ENCODE measurements at regions not wholly inside any gene's neighbourhood (a gene's known extent, or its start where the extent isn't known, plus 50 kb on each side); places are given as distances from the start of the nearest gene placed in this dataset.

GRCh38 chr12:75954041-75954440 is 77.5 kb downstream of the PHLDA1 start:
- TF ChIP-seq TAF1 (IDR thresholded peaks at IDR 0.05; ENCODE audit: low read depth) (no peak), RAD21 (IDR thresholded peaks at IDR 0.05; ENCODE audit: low read depth) (no peak), CREB1 (IDR thresholded peaks at IDR 0.05; ENCODE audit: low read depth) (no peak), EP300 (IDR thresholded peaks at IDR 0.05; ENCODE audit: borderline replicate concordance) (no peak), NFIC (IDR thresholded peaks at IDR 0.05) (no peak), EGR1 (IDR thresholded peaks at IDR 0.05) (no peak), REST (IDR thresholded peaks at IDR 0.05; ENCODE audit: low read depth) (no peak), YY1 (IDR thresholded peaks at IDR 0.05; ENCODE audit: low read depth) (no peak)

GRCh38 chr12:75953312-75953906 is 78.2 kb downstream of the PHLDA1 start:
- TF ChIP-seq ZBTB7A (IDR thresholded peaks at IDR 0.05; ENCODE audit: low read depth) = no peak
- no peak for TF ChIP-seq EP300 (IDR thresholded peaks at IDR 0.05; ENCODE audit: borderline replicate concordance)
- no peak for TF ChIP-seq FOXM1 (IDR thresholded peaks at IDR 0.05; ENCODE audit: borderline replicate concordance, low read depth)
- TF ChIP-seq CEBPB (IDR thresholded peaks at IDR 0.05) = no peak
- TF ChIP-seq EGR1 (IDR thresholded peaks at IDR 0.05) = no peak
- TF ChIP-seq MAX (IDR thresholded peaks at IDR 0.05) = no peak
- TF ChIP-seq YY1 (IDR thresholded peaks at IDR 0.05; ENCODE audit: low read depth) = no peak
- TF ChIP-seq TEAD4 (IDR thresholded peaks at IDR 0.05) = no peak
- no peak for TF ChIP-seq TAF1 (IDR thresholded peaks at IDR 0.05; ENCODE audit: low read depth)

- no peak for TF ChIP-seq YY1 (IDR thresholded peaks at IDR 0.05; ENCODE audit: low read depth)
- TF ChIP-seq EP300 (IDR thresholded peaks at IDR 0.05; ENCODE audit: borderline replicate concordance) = no peak
- no peak for TF ChIP-seq MAX (IDR thresholded peaks at IDR 0.05)
- TF ChIP-seq RAD21 (IDR thresholded peaks at IDR 0.05; ENCODE audit: low read depth) = no peak
- no peak for TF ChIP-seq TCF12 (IDR thresholded peaks at IDR 0.05; ENCODE audit: low read depth)
- TF ChIP-seq CEBPB (IDR thresholded peaks at IDR 0.05) = no peak
- no peak for TF ChIP-seq NFIC (IDR thresholded peaks at IDR 0.05)
- TF ChIP-seq USF1 (IDR thresholded peaks at IDR 0.05) = no peak
- no peak for TF ChIP-seq CREB1 (IDR thresholded peaks at IDR 0.05; ENCODE audit: low read depth)
- no peak for TF ChIP-seq FOXM1 (IDR thresholded peaks at IDR 0.05; ENCODE audit: borderline replicate concordance, low read depth)
- TF ChIP-seq TEAD4 (IDR thresholded peaks at IDR 0.05) = no peak
- no peak for TF ChIP-seq ZBTB7A (IDR thresholded peaks at IDR 0.05; ENCODE audit: low read depth)
- TF ChIP-seq TAF1 (IDR thresholded peaks at IDR 0.05; ENCODE audit: low read depth) = no peak
- TF ChIP-seq REST (IDR thresholded peaks at IDR 0.05; ENCODE audit: low read depth) = no peak
- TF ChIP-seq EGR1 (IDR thresholded peaks at IDR 0.05) = no peak
These were observed 79.9 kb downstream of the PHLDA1 start for GRCh38 chr12:75951399-75952278.

- no peak for TF ChIP-seq EGR1 (IDR thresholded peaks at IDR 0.05)
- no peak for TF ChIP-seq FOXM1 (IDR thresholded peaks at IDR 0.05; ENCODE audit: borderline replicate concordance, low read depth)
- TF ChIP-seq YY1 (IDR thresholded peaks at IDR 0.05; ENCODE audit: low read depth) = no peak
- TF ChIP-seq TCF12 (IDR thresholded peaks at IDR 0.05; ENCODE audit: low read depth) = no peak
- TF ChIP-seq ZBTB7A (IDR thresholded peaks at IDR 0.05; ENCODE audit: low read depth) = no peak
- no peak for TF ChIP-seq REST (IDR thresholded peaks at IDR 0.05; ENCODE audit: low read depth)
- no peak for TF ChIP-seq EP300 (IDR thresholded peaks at IDR 0.05; ENCODE audit: borderline replicate concordance)
- TF ChIP-seq RAD21 (IDR thresholded peaks at IDR 0.05; ENCODE audit: low read depth) = no peak
- TF ChIP-seq NFIC (IDR thresholded peaks at IDR 0.05) = no peak
- no peak for TF ChIP-seq TEAD4 (IDR thresholded peaks at IDR 0.05)
- no peak for TF ChIP-seq CEBPB (IDR thresholded peaks at IDR 0.05)
- no peak for TF ChIP-seq MAX (IDR thresholded peaks at IDR 0.05)
- no peak for TF ChIP-seq TAF1 (IDR thresholded peaks at IDR 0.05; ENCODE audit: low read depth)
- TF ChIP-seq CREB1 (IDR thresholded peaks at IDR 0.05; ENCODE audit: low read depth) = no peak
- no peak for TF ChIP-seq USF1 (IDR thresholded peaks at IDR 0.05)
These were observed 84.3 kb downstream of the PHLDA1 start for GRCh38 chr12:75947156-75947723.

Data from Ishikawa (cell line).